ENCODE measurements at regions not wholly inside any gene's neighbourhood (a gene's known extent, or its start where the extent isn't known, plus 50 kb on each side); places are given as distances from the start of the nearest gene placed in this dataset.
A peak's percentile ranks its signal among the peaks of the same experiment; 100 is the strongest.
"Not testable (repeated sequence)": the region's sequence is repeated elsewhere in the genome, so short reads cannot be mapped to it uniquely, and the experiment has no call there.

DNA sequence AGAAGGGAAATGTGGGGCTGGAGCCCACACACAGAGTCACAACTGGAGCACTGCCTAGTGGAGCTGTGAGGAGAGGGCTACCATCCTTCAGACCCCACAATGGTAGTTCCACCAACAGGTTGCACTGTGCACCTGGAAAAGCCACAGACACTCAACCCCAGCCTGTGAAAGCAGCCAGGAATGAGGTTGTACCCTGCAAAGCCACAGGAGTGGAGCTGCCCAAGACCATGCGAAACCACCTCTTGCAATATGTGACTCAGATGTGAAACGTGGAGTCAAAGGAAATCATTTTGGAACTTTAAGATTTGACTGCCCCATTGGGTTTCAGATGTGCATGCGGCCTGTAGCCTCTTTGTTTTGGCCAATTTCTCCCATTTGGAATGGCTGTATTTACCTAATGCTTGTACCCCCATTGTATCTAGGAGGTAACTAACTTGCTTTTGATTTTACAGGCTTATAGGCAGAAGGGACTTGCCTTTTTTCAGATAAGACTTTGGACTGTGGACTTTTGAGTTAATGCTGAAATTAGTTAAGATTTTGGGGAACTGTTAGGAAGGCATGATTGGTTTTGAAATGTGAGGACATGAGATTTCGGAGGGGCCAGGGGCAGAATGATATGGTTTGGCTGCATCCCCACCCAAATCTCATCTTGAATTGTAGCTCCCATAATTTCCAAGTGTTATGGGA, 348.9 kb upstream of the RPS23 start:
- H3K4me1 Mint-ChIP-seq; CTCF ChIA-PET; H3K27me3 Mint-ChIP-seq; H3K9me3 Mint-ChIP-seq; H3K36me3 Mint-ChIP-seq (ENCODE audit: low read depth); DNase-seq; POLR2A ChIA-PET; H3K4me3 Mint-ChIP-seq; H3K27ac Mint-ChIP-seq: not testable (repeated sequence)

DNA sequence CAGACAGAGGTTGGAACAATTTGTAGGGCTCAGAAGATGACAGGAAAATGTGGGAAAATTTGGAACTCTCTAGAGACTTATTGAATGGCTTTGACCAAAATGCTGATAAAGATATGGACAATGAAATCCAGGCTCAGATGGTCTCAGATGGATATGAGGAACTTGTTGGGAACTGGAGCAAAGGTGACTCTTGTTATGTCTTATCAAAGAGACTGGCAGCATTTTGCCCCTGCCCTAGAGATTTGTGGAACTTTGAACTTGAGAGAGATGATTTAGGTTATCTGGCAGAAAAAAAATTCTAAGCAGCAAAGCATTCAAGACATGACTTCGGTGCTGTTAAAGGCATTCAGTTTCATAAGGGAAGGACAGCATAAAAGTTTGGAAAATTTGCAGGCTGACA, 347.9 kb upstream of the RPS23 start:
- H3K9me3 Mint-ChIP-seq; H3K36me3 Mint-ChIP-seq (ENCODE audit: low read depth); CTCF ChIA-PET; H3K27me3 Mint-ChIP-seq; H3K4me1 Mint-ChIP-seq; POLR2A ChIA-PET; H3K27ac Mint-ChIP-seq; H3K4me3 Mint-ChIP-seq; DNase-seq: not testable (repeated sequence)

DNA sequence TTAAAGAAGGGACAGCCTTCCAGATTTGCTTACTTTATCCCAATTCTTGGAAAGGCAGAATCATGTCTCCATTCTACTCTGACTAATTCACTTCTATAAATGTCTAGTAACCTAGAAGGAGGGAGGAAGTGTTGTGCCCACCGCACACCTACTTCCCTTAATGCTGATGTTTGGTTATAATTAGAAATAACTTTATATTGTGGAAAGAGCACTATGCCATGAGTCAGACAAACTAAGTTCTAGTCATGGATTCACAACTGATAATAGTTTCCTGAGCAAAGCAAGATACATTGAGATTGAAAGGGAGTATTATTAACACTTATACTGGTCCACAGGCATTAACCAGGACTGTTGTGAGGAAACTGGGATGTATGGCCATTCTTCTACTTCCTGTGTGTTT, 345.9 kb upstream of the RPS23 start:
- H3K4me1 Mint-ChIP-seq = peaks cover 16% of the 10 kb centered on the region
- no peaks in the 10 kb centered on the region for H3K9me3 Mint-ChIP-seq
- H3K27me3 Mint-ChIP-seq = no peaks in the 10 kb centered on the region
- H3K27ac Mint-ChIP-seq = no peak overlapping the region
- H3K4me3 Mint-ChIP-seq = no peak overlapping the region
- CTCF ChIA-PET = no interaction called here
- POLR2A ChIA-PET = no interaction called here
- DNase-seq = no peak
- H3K36me3 Mint-ChIP-seq (ENCODE audit: low read depth) = no peaks in the 10 kb centered on the region

DNA sequence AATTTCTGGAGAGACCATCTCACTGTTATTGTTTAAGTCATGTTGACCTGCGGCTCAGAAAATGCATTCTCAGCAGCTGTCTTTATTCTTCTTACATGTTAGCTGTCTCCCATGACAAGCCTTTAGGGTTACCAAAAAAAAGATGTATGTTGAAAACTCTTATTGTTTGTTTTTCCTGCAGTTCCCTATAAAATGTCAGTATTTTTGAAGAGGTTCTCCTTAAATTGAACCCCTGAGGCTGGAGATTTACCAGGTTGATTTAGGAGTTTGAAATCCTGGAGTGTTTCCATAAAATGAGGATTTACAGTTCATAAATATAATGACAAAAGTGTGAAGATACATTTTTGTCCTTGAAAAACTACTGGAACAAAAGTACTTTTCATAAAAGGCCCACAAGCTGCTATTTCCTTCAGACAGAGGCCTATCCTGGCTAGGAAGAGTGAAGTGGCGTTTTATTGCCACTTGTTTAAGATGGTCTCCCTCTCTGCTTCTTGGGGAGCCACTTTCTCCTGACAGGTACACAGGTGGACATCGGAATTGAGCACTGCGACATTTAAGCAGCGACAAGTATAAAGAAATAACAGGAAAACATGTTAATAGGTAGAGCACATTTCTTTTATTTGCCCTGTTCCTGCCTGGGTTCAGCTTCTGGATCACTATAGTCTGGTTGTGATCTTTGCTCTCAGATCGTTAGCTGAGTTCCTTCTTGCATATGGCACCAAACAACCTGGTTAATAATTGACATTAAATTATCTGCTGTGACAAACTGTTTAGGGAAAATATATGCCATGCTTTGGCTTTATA, 344.8 kb upstream of the RPS23 start:
- Mint-ChIP-seq H3K27me3 (no peaks in the 10 kb centered on the region), H3K27ac (no peak overlapping the region), H3K9me3 (no peaks in the 10 kb centered on the region), H3K4me3 (no peak overlapping the region), H3K36me3 (ENCODE audit: low read depth) (no peaks in the 10 kb centered on the region), H3K4me1 (peaks cover 16% of the 10 kb centered on the region)
- CTCF ChIA-PET = no interaction called here
- no peak for DNase-seq
- POLR2A ChIA-PET = interaction anchor here (1.2 kb wide), 1 partner anchor 30 kb away, joined by 3 read pairs; no protein-coding TSS in a partner anchor

DNA sequence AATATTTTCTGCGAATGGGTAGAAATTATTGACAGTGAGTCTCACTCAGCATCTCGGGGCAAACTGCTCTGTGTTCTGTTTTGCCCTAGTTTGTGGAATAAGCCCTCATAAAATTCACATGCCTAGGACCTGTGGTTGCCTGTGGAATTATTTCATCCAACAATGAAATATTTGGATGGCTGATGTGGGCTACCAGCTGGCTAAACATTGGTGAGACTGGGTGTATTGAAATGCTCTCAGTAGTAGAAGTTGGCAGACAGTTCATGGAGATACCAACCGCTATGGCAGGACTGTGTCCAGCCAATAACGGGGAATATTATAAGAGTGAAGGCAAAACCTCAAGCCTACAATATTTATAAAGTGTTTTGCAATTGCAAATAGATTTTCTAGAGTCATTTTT, 344.1 kb upstream of the RPS23 start:
- POLR2A ChIA-PET = no interaction called here
- Mint-ChIP-seq H3K36me3 (ENCODE audit: low read depth) (no peaks in the 10 kb centered on the region), H3K27ac (no peak overlapping the region), H3K4me3 (no peak overlapping the region), H3K9me3 (no peaks in the 10 kb centered on the region), H3K27me3 (no peaks in the 10 kb centered on the region), H3K4me1 (peaks cover 16% of the 10 kb centered on the region)
- DNase-seq = no peak
- CTCF ChIA-PET = no interaction called here

DNA sequence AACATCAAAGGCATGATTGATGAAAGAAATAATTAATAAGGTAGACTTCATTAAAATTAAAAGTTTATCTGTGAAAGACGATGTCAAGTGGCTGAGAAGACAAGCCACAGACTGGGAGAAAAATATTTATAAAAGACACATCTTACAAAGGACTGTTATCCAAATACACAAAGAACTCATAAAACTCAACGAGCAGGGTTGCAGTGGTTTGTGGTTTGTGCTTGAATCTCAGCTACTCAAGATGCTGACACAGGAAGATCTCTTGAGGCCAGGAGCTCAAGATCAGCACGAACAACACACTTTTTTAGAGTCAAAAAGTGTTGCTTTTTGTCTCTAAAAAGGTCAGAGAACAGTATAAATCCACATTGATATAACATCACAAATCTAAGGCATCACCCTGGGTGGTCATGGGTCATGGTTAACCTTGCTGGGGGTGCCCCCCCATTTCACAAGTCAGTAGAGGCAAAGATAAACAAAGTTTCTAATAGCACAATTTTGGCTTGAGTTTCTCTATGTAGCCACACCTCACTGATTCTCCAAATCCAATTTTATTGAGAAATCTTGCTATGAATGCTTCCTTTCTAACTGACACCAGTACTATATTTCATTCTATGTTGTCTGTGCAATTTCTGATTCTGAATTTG, 342.9 kb upstream of the RPS23 start:
- Mint-ChIP-seq H3K9me3 (no peaks in the 10 kb centered on the region), H3K4me1 (peaks cover 16% of the 10 kb centered on the region), H3K4me3 (no peak overlapping the region), H3K36me3 (ENCODE audit: low read depth) (no peaks in the 10 kb centered on the region), H3K27me3 (no peaks in the 10 kb centered on the region), H3K27ac (peak overlapping the region; percentile 75)
- ChIA-PET POLR2A (interaction anchor here (1.4 kb wide), 1 partner anchor 19 kb away, joined by 3 read pairs; no protein-coding TSS in a partner anchor), CTCF (interaction anchor here (0.7 kb wide), 1 partner anchor 43 kb away, joined by 3 read pairs; no protein-coding TSS in a partner anchor)
- DNase-seq = peak; percentile 35

DNA sequence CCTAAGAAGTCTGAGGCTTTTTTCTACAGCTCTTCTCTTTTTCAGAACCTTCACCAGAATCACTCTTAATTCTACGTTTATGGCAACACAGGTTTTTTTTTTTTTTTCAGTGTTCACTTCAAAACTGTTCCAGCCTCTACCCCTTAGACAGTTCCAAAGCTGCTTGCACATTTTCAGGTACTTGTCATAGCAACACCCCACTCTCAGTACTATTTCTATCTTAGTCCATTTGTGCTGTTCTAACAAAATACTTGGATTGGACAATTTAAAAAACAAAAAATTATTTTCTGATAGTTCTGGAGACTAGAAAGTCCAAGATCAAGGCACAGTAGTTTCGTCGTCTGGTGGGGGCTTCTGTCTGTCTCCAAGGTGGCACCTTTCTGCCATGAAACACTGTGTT, 340.9 kb upstream of the RPS23 start:
- CTCF ChIA-PET = no interaction called here
- H3K36me3 Mint-ChIP-seq (ENCODE audit: low read depth) = no peaks in the 10 kb centered on the region
- no peak for DNase-seq

DNA sequence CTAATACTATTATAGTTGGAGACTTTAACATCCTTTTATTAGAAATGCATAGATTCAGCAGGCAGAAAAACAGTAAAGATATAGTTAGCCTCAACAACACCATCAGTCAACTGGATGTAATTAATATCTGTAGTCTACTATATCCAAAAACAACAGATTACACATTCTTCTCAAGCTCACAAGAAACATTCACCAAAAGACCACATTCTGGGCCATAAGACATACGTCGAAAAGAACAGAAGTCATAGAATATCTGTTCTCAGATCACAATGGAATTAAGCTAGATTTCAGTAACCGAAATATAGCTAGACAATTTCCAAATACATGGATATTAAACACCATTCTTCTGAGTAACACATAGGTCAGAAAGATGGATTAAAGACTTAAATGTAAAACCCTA, 336.6 kb upstream of the RPS23 start:
- ChIA-PET CTCF (no interaction called here), POLR2A (no interaction called here)
- Mint-ChIP-seq H3K36me3 (ENCODE audit: low read depth) (no peaks in the 10 kb centered on the region), H3K9me3 (peaks cover 3% of the 10 kb centered on the region), H3K4me1 (no peaks in the 10 kb centered on the region), H3K4me3 (no peak overlapping the region), H3K27me3 (no peaks in the 10 kb centered on the region), H3K27ac (no peak overlapping the region)
- no peak for DNase-seq

More for the DNA sequence above, 340.9 kb upstream of the RPS23 start:
- POLR2A ChIA-PET = no interaction called here
- Mint-ChIP-seq H3K27me3 (no peaks in the 10 kb centered on the region), H3K4me3 (no peak overlapping the region), H3K4me1 (peaks cover 16% of the 10 kb centered on the region), H3K9me3 (peaks cover 3% of the 10 kb centered on the region), H3K27ac (no peak overlapping the region)

DNA sequence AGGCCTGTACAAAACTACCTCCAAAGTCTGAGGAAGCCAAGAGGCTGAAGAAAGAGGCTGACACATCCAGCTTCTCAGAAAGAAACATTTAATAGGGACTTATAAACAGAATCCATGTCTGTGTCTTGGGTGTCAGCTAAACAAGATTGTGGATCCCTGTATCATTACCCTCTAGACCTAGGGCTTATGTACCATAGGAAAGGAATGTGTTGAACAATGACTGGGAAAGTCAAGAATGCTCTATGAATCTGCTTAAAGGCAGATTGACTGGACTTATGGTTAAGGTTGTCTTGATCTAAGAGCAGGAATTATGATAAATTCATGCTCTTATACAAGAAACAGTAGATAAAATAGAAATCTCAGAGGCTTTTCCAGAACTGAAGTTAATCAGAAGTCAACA, 335.7 kb upstream of the RPS23 start:
- Mint-ChIP-seq H3K9me3 (peaks cover 3% of the 10 kb centered on the region), H3K27ac (no peak overlapping the region), H3K4me1 (no peaks in the 10 kb centered on the region), H3K36me3 (ENCODE audit: low read depth) (no peaks in the 10 kb centered on the region), H3K27me3 (peaks cover 3% of the 10 kb centered on the region), H3K4me3 (no peak overlapping the region)
- POLR2A ChIA-PET = no interaction called here
- DNase-seq = no peak
- CTCF ChIA-PET = no interaction called here

DNA sequence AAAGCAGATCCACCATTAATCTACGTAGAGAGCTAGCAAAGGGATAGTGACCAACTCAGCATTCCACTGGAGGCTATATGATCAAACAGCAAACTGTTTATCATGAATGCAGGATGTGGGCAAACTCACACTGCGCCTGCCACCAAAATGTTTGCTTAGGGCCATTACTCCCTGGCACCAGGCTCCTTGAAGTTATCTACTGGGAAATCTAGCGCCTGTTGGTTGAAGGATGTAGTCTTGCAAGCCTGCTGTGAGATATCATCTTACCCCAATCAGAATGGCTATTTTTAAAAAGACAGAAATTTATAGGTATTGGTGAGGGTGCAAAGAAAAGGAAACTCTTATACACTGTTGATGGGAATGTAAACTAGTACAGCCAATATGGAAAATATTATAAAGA, 332.5 kb upstream of the RPS23 start:
- H3K4me1 Mint-ChIP-seq = peaks cover 5% of the 10 kb centered on the region
- no peak overlapping the region for H3K4me3 Mint-ChIP-seq

DNA sequence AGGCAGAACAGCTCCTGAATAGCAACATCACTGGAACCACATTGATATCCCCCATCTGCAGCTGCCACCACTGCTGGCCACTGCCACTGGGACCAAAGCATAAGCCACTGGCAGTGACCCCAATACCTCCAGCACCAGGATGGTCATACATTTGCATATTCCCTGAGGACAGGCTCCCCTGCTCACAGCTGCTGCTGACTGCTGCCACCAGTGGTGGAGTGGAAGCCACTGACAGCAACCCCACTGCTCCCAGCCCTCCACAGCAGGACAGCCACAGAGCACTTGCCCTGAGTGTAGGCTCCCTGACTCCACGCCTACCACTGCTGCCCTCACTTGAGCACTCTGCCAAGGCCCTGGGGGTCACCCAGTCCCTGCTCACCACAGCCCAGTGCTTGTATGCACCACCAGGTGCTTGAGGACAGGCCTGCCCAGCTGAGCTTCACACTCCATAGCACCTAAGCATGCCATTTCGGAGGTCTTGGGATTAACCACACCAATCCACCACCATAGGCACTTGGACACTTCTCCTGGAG, 327.4 kb upstream of the RPS23 start:
- ChIA-PET POLR2A (no interaction called here), CTCF (no interaction called here)
- Mint-ChIP-seq H3K27me3 (peaks cover 7% of the 10 kb centered on the region), H3K36me3 (ENCODE audit: low read depth) (no peaks in the 10 kb centered on the region), H3K9me3 (peaks cover 3% of the 10 kb centered on the region), H3K4me3 (no peak overlapping the region), H3K4me1 (peaks cover 5% of the 10 kb centered on the region), H3K27ac (no peak overlapping the region)
- no peak for DNase-seq

More for the DNA sequence above, 332.5 kb upstream of the RPS23 start:
- Mint-ChIP-seq H3K36me3 (ENCODE audit: low read depth) (no peaks in the 10 kb centered on the region), H3K27ac (no peak overlapping the region), H3K9me3 (peaks cover 6% of the 10 kb centered on the region), H3K27me3 (peaks cover 3% of the 10 kb centered on the region)
- CTCF ChIA-PET = no interaction called here
- POLR2A ChIA-PET = no interaction called here
- DNase-seq = no peak

DNA sequence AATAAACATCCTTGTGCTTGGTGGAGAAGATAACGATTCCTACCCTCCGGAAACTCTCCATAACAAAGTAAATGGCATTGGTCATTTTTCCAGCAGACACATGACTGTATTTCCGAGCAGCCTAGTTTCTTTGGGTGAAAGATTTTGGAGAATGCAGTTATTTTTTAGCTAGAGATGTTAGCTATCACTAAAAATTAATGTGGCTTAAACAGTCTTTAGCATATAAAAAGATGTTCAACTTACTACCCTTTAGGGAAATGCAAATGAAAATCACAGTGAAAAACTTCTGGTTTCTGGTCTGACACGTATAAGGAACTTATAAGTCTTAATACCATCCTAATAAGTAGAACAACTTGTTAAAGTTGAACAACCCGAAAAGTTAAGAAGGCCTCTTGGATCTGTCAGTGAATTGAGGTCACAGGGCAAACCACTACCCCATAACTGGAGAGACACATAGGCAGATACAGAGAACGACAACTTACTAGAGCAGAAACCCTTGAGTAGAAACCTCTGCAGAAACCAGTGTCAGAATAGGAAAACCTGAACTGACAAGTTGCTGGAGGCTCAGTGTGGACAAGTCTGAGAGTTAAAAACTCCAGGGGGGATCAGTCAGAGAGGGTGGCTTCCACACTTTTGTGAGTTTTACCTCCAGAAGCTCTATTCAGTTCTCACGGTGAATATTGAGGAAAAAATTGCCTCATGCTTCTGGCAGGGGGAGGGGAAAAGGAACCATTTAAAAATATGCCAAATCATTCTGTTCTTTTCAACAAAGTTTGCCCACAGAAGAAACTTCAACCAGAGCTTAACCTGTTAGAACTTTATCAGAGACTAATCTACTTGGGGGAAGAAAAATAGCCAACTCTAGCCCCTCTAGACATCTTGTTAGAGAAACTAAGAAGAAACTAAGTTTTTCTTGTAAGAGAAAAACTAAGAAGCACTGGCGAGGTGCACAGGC, 325.2 kb upstream of the RPS23 start:
- Mint-ChIP-seq H3K9me3 (peaks cover 3% of the 10 kb centered on the region), H3K27me3 (peaks cover 4% of the 10 kb centered on the region), H3K27ac (no peak overlapping the region), H3K4me3 (no peak overlapping the region), H3K4me1 (peaks cover 5% of the 10 kb centered on the region), H3K36me3 (ENCODE audit: low read depth) (no peaks in the 10 kb centered on the region)
- POLR2A ChIA-PET = no interaction called here
- DNase-seq = no peak
- CTCF ChIA-PET = no interaction called here

DNA sequence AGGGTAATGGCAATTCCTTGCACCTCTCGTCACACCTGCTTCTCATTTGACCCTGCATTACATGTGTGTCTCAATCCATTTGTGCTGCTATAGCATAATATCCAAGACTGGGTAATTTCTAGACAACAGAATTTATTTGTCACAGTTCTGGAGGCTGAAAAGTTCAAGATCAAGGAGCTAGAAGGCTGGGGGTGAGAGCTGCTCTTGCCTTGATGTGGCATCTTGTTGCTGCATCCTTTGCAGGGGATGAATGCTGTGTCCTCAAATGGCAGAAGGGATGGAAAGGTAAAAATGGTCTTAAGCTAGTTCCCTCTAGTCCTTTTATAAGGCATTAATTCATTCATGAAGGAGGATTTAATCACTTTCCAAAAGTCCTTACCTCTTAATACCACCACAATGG, 323.7 kb upstream of the RPS23 start:
- Mint-ChIP-seq H3K36me3 (ENCODE audit: low read depth) (no peaks in the 10 kb centered on the region), H3K9me3 (peaks cover 3% of the 10 kb centered on the region), H3K4me1 (no peaks in the 10 kb centered on the region), H3K27me3 (peaks cover 4% of the 10 kb centered on the region), H3K27ac (no peak overlapping the region), H3K4me3 (no peak overlapping the region)
- ChIA-PET POLR2A (no interaction called here), CTCF (interaction anchor here (1.2 kb wide), 1 partner anchor 55 kb away, joined by 3 read pairs; no protein-coding TSS in a partner anchor)
- DNase-seq = no peak
